Mesodermal cell (in vitro differentiated cells): ENCODE measurements at regions not wholly inside any gene's neighbourhood (a gene's known extent, or its start where the extent isn't known, plus 50 kb on each side); places are given as distances from the start of the nearest gene placed in this dataset.

Experiments
- H3K27ac ChIP-seq: 2 replicates; pipeline ENCODE4 v1.7.0; 2013; ENCODE audit warnings: mild to moderate bottlenecking, low read depth, low read length, moderate library complexity; ENCODE audit not compliant: severe bottlenecking
- H3K36me3 ChIP-seq: 2 replicates; pipeline ENCODE4 v1.7.1; 2013; ENCODE audit warnings: mild to moderate bottlenecking, low read length, moderate library complexity; ENCODE audit not compliant: control insufficient read depth, insufficient read depth
- H3K4me1 ChIP-seq: one replicate; pipeline ENCODE4 v1.7.1; 2013; ENCODE audit warnings: mild to moderate bottlenecking, low read length; ENCODE audit not compliant: insufficient read depth, control insufficient read depth, poor library complexity, severe bottlenecking
- H3K4me3 ChIP-seq: 2 replicates; pipeline ENCODE4 v1.7.0; 2013; ENCODE audit warnings: low read length, control low read depth, mild to moderate bottlenecking; ENCODE audit not compliant: insufficient read depth, poor library complexity, severe bottlenecking; ENCODE audit errors: extremely low read depth
- H3K9me3 ChIP-seq: 2 replicates; pipeline ENCODE4 v1.7.1; 2013; ENCODE audit warnings: mild to moderate bottlenecking, low read length, moderate library complexity; ENCODE audit not compliant: control insufficient read depth
- WGBS, 2 experiments: methylation state at CpG; one replicate each; pipeline ENCODE4 v1.1.5; 2013; ENCODE audit warnings: missing lambda C conversion rate in 2 of 2; ENCODE audit not compliant: insufficient coverage in 2 of 2; 5-methylcytosine and 5-hydroxymethylcytosine counted together

- Histone ChIP-seq H3K4me3 (no peak overlapping the region), H3K9me3 (peaks cover 6% of the 10 kb centered on the region), H3K27ac (no peak overlapping the region), H3K36me3 (no peaks in the 10 kb centered on the region), H3K4me1 (no peaks in the 10 kb centered on the region)
- WGBS, 2 experiments = 86% methylated on average over 1 of the region's 1 CpG
Measured at GRCh38 chr5:87912419-87912818, 356.2 kb downstream of the TMEM161B start.

DNA sequence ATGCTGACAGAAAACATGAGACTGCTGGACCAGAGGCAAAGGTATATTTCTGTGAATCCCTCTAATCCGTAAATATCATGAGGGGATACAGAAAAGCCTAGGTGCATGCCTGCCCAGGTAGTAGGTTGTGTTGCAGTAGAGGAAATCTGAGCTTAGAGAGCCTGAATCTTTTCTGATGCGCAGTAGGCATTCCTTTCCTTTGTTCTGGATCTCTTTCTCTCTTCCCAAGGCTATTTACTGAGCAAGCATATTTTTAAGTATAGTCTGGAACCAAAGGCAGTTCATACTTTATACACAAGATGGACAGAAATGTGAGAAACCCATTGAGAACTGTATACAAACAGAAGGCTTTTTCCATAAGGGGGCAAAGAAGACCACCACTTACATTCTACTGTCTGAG is 359.3 kb downstream of the TMEM161B start:
- 60 to 100% methylated on average over 1 of the region's 2 CpGs for WGBS, 2 experiments
- H3K4me1 ChIP-seq = no peaks in the 10 kb centered on the region
- no peaks in the 10 kb centered on the region for H3K36me3 ChIP-seq
- no peak overlapping the region for H3K4me3 ChIP-seq
- H3K27ac ChIP-seq = no peak overlapping the region
- H3K9me3 ChIP-seq = peaks cover 6% of the 10 kb centered on the region

GRCh38 chr5:87906962-87907361 is 361.7 kb downstream of the TMEM161B start:
- H3K4me3 ChIP-seq = no peak overlapping the region
- no peaks in the 10 kb centered on the region for H3K4me1 ChIP-seq
- no peak overlapping the region for H3K27ac ChIP-seq
- no peaks in the 10 kb centered on the region for H3K36me3 ChIP-seq
- no peaks in the 10 kb centered on the region for H3K9me3 ChIP-seq

DNA sequence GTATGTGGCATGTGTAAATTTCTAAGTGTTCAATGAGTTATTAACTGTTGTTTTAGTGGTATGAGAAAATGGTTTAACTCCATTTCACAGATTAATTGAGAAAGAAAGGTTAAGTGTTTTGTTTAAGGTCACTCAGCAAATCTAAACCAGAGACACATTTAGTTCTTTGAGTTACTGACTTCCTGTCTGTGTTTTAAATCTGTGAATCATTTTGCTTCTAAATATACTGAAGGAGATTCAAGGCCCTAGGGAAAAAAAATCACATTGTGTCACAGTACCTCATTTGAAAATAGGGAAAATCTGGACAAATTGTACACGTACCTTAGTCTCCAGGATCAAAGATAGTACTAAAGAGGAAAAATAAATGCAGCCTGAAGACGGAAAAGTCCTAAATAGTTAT is 368.2 kb downstream of the TMEM161B start:
- WGBS, 2 experiments = 86 to 100% methylated on average over 1 to 2 of the region's 2 CpGs
- H3K4me3 ChIP-seq = no peak overlapping the region
- peak overlapping the region; percentile 95 for H3K27ac ChIP-seq

DNA sequence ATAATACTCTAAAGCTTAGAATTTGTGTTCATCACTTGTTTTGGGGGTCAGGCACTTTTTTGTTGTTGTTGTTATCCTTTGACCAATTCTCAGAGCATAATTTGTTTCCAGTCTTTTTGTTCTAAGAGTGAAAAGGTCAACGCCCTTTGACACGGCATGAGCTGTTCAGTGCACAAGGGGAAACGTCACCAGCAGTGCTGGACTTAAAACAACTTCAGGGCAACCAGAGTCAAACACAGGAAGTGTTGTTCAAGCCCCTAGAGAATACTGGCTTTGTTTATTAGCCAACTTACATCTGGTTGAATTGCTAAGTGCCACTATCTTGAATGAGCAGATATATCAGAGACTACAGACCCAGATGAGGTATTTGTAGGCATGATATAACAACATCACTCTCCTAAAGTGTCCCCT is 368.9 kb downstream of the TMEM161B start:
- H3K4me1 ChIP-seq = peaks cover 13% of the 10 kb centered on the region
- peak overlapping the region; percentile 95 for H3K27ac ChIP-seq
- H3K9me3 ChIP-seq = no peaks in the 10 kb centered on the region
- WGBS, 2 experiments = 38 to 64% methylated on average over 3 of the region's 3 CpGs
- H3K4me3 ChIP-seq = no peak overlapping the region
- no peaks in the 10 kb centered on the region for H3K36me3 ChIP-seq

More for the DNA sequence above, 368.2 kb downstream of the TMEM161B start:
- Histone ChIP-seq H3K9me3 (no peaks in the 10 kb centered on the region), H3K36me3 (no peaks in the 10 kb centered on the region), H3K4me1 (peaks cover 13% of the 10 kb centered on the region)

GRCh38 chr5:87899208-87899661 is 369.4 kb downstream of the TMEM161B start:
- Histone ChIP-seq H3K4me1 (peaks cover 13% of the 10 kb centered on the region), H3K9me3 (no peaks in the 10 kb centered on the region), H3K36me3 (no peaks in the 10 kb centered on the region), H3K4me3 (no peak overlapping the region), H3K27ac (peak overlapping the region; percentile 95)
- 32% methylated on average over 2 of the region's 4 CpGs; no CpG with 5 or more reads in 1 of the 2 experiments for WGBS, 2 experiments

DNA sequence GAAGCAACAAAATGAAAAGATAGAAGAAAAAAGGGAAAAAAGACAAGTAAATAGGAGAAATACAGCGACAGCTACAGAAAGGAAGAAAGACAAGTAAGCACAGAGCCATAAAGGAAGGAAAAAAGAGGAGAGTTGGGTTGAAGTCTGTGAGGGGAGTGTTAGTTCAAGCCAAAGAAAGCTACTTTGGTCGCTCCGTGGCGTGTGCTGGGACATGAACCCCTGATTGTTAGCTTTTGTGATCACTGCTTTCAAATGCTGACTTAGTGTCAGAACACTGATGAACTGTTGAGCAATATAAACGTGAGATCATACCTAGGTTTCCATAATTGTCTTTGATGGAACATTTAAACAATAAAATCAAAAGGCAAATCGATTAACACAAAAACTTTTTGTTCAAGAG is 370.1 kb downstream of the TMEM161B start:
- H3K4me1 ChIP-seq = peaks cover 13% of the 10 kb centered on the region
- no peaks in the 10 kb centered on the region for H3K36me3 ChIP-seq
- no peaks in the 10 kb centered on the region for H3K9me3 ChIP-seq
- H3K4me3 ChIP-seq = no peak overlapping the region
- 68 to 93% methylated on average over 4 of the region's 6 CpGs for WGBS, 2 experiments
- H3K27ac ChIP-seq = peak overlapping the region; percentile 95

DNA sequence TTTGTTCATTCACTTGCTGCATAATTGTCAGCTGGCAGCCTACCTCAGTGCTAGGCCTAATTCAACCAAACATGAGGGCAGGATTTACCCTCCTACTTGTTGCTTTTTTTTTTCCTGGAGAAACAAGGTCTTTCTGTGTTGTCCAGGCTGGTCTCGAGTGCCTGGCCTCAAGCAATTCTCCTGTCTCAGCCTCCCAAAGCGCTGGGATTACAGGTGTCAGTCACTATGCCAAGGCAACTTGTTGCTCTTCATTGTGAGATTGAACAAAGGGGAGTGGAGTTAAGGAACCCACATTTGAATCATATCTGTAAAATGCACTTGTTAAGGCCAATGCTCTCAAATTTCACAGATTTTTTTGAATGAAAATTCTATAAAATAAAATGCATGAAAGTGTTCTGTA is 380.5 kb downstream of the TMEM161B start:
- WGBS, 2 experiments = 71 to 83% methylated on average over 1 of the region's 2 CpGs
- H3K9me3 ChIP-seq = no peaks in the 10 kb centered on the region
- no peak overlapping the region for H3K4me3 ChIP-seq
- no peaks in the 10 kb centered on the region for H3K4me1 ChIP-seq
- no peak overlapping the region for H3K27ac ChIP-seq
- no peaks in the 10 kb centered on the region for H3K36me3 ChIP-seq

- H3K4me1 ChIP-seq = no peaks in the 10 kb centered on the region
- WGBS, 2 experiments = 83% methylated on average over 1 of the region's 2 CpGs; no CpG with 5 or more reads in 1 of the 2 experiments
- H3K36me3 ChIP-seq = no peaks in the 10 kb centered on the region
- H3K9me3 ChIP-seq = no peaks in the 10 kb centered on the region
- H3K27ac ChIP-seq = no peak overlapping the region
- H3K4me3 ChIP-seq = no peak overlapping the region
Measured at GRCh38 chr5:87887247-87887646, 381.4 kb downstream of the TMEM161B start.

- Histone ChIP-seq H3K36me3 (no peaks in the 10 kb centered on the region), H3K27ac (no peak overlapping the region), H3K4me3 (no peak overlapping the region), H3K4me1 (no peaks in the 10 kb centered on the region), H3K9me3 (no peaks in the 10 kb centered on the region)
- no CpG with 5 or more reads among the region's 1 CpG for WGBS, 2 experiments
Measured at GRCh38 chr5:87886164-87886563, 382.5 kb downstream of the TMEM161B start.

- H3K27ac ChIP-seq = no peak overlapping the region
- WGBS, 2 experiments = 86 to 100% methylated on average over 1 of the region's 1 CpG
Measured at GRCh38 chr5:87885758-87886157, 382.9 kb downstream of the TMEM161B start.

More at GRCh38 chr5:87885758-87886157, 382.9 kb downstream of the TMEM161B start:
- no peak overlapping the region for H3K4me3 ChIP-seq
- H3K4me1 ChIP-seq = no peaks in the 10 kb centered on the region
- no peaks in the 10 kb centered on the region for H3K36me3 ChIP-seq
- H3K9me3 ChIP-seq = no peaks in the 10 kb centered on the region
